ENCODE measurements at regions not wholly inside any gene's neighbourhood (a gene's known extent, or its start where the extent isn't known, plus 50 kb on each side); places are given as distances from the start of the nearest gene placed in this dataset.
"Not testable (repeated sequence)": the region's sequence is repeated elsewhere in the genome, so short reads cannot be mapped to it uniquely, and the experiment has no call there.

DNA sequence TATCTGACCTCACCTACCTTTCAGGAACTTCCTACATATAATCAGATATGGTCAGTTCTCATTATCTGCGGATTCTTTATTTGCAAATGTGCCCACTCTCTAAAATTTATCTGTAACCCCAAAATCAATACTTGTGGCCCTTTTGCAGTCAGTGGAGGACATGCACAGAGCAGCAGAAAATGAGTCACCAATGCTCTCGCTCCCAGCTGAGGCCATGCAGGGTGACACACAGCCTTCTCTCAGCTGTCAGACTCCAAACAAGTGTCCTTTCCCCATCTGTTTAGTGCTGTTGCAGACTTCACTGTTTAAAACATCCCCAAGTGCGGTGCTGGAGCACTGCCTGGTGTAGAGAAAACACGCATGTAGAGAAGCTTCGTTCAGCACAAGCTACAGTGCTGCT lies 171.9 kb upstream of the SALL3 start:
- DNase-seq = no peak

DNA sequence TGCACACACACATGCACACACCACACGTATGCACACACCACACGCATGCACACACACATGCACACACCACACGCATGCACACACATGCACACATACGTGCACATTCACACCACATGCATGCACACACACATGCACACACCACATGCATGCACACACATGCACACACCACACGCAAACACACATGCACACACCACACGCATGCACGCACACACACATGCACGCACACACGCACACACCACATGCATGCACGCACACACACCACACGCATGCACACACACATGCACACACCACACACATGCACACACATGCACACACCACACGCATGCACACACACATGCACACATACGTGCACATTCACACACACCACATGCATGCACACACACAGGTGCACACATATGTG lies 169.8 kb upstream of the SALL3 start:
- DNase-seq = no peak

DNA sequence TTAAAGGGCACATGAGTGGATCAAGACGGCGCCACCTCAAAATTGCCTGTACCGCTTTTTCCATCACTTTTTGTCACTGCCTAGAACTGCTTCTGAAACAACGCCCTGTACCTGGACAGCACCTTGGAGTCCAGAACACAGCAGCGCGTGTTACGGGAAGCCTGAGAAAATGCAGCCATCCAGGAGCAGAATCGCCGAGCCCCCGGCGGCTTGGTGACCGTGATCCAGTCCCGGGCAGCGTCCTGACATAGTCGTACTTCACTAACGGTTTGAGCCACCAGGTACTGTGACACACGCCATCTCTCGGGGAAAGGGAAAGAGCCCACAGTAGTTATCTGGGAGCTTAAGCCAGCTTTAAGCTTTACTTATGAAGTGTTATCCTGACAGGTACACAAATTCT lies 168.9 kb upstream of the SALL3 start:
- no peak for DNase-seq

DNA sequence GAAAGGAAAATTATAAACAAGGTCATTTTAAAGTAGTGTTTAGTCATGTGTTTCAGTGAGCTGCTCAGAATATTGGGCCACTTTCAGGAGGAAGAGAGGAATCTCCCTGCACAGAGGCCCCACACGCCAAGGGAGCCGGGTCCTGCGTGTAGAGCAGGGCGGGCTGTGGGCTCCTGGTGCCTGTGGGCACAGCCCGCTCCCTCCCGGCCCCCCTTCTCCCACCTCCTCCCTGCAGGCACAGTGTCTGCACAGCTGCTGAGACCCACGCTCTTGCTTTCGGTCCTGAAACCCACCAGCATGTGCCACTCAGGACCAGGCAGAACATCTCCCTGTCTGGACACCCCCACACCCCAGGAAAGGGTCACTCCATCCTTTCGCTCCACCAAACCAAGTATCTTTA lies 167.6 kb upstream of the SALL3 start:
- no peak for DNase-seq

DNA sequence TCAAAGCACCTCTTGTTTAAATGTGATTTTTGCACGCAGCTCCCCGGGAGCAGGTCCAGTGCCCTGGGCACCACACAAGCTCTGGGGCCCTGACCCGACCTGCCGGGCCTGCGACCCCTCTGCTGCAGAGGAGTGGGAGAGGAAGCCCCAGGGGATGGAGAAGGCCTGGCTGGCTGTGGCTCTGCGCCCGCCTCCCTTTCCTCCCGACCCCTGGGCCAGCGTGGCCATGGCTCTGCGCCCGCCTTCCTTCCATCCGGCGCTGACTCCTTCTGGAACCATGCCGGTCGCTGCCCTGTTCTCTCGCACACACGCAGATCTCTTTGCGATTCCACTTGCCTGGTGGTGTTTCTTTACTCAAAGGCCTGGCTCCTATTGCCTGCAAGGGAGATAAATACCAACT lies 166.5 kb upstream of the SALL3 start:
- DNase-seq = no peak

DNA sequence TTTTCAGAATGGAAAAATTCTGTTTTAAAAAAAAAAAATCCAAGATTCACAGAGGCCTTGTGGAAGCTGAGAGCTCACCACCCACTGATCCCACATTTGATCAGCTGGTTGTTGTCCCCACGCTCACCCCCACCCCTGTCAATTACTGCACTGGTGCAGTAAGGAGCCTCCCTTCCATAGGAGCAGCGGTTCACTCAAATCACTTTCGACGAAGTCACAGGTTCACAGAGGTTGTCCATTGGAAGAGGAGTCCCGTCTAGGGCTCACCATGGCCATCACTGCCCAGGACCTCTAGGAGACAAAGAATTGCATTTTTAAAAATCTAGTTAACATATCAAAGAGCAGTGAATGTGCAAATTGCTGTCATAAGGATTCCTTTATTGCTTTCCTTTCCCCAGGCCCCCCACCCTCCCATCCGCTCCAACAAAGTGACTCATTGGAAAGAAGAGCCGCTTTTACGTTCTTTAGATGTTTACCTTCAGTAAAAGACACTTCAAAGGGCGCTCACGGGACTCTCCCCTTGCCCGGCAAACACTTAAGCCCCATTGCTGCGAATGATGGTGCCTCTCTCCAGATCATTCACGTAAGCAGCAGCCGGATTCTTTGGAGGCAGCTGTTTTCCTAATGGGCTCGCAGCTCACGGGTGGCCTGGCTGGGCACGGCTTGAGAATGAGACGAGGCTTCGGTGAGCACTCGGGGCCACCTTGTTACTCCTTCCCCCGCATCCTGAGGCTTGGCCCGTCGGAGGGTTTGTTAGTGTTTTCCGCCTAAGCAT lies 165.5 kb upstream of the SALL3 start:
- DNase-seq = no peak

DNA sequence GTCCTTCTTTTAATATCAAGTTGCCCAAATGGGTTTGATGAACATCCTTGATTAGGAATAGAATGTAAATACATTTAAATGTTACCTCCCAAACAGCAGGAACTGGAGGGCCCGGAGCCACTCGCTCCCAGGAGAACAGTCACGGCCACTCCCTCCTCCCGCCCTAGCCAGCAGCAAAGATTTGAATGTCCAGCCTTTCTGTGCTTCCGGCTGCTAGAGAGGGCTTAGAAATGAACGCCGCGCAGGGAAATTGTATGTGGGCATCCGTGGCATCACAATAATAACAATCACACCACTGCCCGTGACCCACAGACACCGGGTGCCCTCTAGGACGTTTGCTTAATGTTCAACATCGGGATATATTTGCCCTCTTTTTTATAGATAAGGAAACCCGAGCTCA lies 164.9 kb upstream of the SALL3 start:
- no peak for DNase-seq

DNA sequence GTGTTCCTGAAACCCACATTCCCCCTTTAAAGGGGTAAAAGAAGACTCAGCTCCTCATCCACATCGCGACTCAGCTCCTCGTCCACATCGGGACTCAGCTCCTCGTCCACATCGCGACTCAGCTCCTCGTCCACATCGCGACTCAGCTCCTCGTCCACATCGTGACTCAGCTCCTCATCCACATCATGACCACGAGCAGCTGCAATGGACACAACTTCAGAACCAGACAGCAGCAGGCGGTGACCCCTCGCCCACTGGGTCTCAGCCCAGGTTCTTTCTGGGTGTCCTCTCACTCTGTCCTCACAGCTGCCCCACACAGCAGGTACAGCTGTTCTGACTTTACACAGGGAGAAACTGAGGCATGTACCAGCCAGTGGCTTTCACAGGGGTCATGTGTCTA lies 163.5 kb upstream of the SALL3 start:
- no peak for DNase-seq

DNA sequence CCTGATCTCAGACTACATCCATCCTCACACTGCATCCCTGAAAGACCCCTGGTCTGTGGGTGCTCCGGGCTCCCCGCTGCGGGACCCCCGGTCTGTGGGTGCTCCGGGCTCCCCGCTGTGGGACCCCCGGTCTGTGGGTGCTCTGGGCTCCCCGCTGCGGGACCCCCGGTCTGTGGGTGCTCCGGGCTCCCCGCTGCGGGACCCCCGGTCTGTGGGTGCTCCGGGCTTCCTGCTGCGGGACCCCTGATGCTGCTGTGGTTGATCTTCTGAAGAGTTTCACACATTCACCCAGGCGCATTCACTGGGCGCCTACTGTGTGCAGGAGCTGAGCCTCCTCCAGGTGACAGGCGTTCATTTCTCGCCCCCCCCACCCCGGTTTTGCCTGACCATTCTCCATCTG lies 162.7 kb upstream of the SALL3 start:
- no peak for DNase-seq

DNA sequence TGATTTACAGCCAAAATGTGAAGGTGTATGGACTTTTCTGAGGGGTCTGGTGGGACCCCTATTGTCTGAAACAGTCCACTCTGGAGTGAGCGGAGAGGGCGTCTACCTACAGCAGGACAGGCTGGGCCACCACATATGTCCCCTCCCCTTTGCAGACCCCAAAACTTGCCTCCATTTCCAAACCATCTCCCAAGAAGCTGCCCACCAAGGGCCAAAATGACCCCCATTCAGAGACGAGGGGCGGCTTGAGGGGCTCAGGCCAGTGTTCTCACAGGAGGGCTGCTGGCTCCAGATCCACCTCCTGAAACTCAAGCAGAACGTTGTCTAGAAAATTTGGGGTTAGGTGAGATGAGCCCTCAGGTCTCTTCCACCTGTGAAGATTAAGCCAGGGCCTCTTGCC lies 161.1 kb upstream of the SALL3 start:
- no peak for DNase-seq

DNA sequence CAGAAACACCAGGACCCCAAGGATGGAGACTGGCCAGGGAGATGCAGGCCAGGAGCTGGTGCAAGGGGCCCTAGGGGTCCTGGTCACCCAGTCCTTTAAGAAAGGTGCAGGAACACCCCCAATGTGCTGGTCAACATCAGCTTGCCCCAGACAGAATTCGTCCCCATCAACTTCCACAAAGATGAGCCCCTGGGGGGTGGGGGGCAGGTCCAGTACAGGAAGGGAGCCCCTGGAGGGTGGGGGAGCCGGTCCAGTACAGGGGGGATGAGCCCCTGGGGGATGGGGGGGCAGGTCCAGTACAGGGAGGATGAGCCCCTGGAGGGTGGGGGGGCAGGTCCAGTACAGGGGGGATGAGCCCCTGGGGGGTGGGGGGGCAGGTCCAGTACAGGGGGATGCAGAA lies 160.7 kb upstream of the SALL3 start:
- no peak for DNase-seq

DNA sequence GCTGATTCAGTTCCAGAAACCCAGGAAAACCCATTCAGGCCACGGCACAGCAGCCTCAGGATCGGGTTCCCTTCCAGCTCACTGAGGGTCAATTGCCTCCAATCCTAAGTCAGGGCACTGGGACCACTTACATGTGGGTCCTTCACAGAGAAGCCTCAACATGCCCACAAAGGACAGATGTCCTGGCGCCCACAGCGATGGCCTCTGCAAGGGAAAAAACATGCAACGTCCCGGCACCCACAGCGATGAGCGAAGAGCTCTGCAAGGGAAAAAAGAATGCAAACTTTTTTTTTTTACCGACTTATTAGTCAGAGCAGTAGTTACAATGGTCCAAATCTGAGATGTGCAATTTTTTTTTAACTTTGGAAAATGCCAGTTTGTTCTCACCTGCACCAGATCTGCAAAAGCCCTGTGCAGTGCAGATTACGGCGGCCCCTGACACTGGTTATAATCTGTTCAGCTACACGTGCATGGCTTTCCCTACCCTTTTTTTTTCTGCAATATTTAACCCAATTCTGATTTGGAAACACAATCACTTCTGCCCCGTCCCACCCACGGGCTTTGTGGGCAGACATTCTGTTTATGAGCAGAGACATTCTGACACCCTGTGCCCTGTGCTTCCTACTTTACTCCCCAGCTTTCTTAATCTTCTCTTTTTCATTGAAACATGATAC lies 159.3 kb upstream of the SALL3 start:
- no peak for DNase-seq

DNA sequence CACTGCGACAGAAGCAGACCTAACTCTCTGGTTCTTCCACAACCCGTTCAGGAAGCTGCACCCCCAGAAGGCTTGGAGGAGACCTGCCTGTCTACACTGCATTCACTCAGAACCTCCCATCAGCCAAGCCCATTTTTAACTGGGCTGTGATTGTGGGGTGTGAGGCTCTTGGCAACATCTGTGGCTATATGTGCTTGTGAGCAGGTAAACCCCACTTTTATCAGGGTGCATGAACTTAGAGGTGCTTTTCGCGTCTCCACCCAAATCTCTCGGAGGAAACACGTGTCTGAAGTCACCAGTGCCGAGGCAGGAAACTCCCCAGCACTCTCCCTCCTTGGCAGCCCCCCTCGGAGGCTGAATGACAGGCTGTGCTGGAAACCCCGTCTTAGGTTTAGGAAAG lies 158.2 kb upstream of the SALL3 start:
- no peak for DNase-seq

DNA sequence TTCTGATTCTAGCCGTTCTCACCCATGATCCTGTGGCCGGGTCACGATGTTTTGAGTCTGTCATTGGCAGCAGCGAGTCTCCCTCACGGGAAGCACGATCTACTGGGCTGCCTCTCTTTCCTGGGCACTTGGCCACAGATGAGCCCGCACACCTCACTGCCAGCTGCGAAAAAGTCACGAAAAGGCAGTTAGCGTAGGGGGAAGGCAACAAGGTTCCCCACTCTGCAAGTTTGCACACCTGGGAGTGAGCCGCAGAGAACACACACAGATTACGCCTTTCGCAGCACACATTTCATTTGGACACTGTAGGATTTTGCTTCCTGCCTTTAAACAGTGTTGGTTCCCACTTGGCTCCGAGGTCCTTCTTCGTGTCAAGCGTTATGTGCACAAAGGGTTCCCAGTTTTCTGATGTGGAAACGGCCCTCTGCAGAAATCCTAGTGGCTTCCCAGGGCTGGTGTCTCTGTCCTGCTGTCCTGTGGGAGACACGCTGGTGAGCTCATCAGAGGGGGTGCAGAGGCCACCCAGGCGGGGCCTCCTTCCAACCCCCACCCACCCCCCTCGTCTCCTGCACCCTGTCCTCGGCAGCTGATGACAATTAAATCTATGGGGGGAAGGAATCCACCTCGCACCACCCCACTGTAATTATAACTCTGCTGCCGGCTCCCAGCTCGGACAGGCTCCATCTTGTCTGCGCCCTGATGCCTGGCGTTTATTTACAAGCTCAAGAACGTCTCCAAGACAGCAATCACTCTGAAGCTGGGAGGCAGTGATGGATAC lies 157.3 kb upstream of the SALL3 start:
- no peak for DNase-seq

DNA sequence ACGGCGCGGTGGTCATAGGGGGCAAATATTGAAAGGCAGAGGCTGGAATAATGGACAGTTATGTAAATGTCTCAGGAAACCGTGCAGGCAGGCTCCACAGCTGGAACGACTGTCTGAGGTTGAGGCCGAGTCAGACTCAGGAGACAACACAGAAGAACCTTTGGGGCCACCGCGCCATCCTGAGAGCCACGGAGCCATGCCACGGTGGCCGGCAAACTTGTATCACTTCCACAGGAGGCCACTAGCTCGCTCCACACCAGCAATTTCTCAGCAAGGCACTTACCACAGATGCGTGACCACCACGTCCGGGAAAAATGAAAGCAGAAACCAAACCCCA lies 156.7 kb upstream of the SALL3 start:
- DNase-seq = no peak

DNA sequence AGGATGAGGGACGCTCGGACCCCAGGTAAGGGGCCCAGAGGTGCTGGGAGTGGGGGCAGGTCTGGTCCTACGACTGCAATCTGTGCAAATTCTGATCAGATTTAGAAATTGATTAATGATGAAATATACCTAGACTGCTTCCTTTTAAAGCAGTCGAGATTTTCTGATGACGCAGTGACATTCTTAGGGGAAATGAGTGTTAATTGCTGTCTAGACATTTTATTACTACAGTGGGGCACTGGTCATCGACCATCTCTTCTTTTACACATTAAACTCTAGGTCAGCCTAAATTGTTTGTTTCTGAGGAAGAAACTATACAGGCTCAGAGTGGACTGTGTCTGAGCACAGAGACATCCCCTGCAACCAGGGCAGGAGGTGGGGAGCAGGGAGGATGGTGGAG lies 154.4 kb upstream of the SALL3 start:
- no peak for DNase-seq

DNA sequence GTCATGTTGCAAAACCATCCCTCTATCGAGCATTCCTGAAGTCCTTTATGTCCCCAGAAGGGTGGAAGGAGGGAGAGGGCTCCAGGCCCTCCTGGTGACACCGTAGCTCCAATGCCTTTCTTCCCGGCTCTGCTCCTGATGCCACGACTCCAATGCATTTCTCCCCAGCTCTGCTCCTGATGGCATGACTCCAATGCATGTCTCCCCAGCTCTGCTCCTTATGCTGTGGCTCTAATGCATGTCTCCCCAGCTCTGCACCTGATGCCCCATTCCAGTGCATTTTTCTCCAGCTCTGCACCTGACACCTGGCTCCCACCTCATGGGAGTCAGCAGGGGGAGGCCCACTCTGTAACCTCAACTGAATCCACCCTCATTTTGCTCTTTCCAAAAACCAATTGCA lies 153.0 kb upstream of the SALL3 start:
- DNase-seq = no peak

DNA sequence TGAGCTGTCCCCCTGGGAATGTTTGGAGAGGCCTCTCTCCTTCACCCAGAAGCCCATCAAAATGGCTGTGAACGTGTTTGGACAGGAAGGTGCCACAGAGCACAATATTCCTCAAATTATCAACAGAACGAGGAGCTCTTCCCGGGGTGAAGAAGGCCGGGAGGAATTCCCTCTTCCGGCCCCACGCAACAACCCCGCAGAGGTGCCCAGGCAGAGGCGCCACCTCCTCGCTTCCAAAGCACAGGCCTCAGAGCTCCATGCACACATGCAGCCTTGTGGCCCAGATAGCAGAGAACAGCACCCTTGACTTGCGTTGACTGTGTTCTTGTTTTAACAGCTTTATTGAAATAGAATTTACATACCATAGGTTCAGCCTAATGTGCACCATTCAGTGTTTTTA lies 152.5 kb upstream of the SALL3 start:
- no peak for DNase-seq

DNA sequence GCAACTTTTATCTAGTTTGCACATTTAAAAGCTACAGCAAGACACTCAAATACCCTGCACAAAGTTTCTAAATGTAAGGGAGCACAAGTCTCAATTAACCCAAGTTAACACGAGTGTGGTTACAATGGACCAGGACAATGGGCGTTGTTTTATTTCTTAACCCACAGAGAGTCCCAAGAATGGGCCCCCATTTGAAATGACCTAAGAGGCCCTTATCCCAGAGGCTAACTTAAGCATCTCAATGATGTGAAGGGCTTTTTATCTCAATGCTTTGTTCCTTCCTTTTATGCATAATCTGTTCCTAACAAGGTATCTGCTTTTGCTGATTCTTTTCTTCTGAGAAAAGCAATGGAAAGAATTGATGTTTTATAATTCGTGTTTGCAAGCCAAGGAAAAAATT lies 151.5 kb upstream of the SALL3 start:
- no peak for DNase-seq

DNA sequence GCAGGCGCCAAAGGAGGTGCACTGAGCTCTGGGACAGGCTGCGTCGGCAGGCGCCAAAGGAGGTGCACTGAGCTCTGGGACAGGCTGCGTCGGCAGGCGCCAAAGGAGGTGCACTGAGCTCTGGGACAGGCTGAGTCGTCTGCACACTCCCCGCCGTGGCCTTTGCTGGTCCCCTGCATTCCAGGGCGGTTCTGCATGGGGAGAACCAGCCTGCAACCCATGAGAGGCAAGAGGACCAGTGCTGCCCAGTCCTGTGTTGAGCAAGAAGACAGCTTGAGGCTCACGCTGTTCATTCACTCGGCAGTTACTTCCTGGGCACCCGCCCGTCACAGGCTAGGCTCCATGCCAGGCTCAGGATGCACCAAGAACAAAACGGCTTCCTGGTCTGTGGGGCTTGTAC lies 150.6 kb upstream of the SALL3 start:
- not testable (repeated sequence) for DNase-seq

DNA sequence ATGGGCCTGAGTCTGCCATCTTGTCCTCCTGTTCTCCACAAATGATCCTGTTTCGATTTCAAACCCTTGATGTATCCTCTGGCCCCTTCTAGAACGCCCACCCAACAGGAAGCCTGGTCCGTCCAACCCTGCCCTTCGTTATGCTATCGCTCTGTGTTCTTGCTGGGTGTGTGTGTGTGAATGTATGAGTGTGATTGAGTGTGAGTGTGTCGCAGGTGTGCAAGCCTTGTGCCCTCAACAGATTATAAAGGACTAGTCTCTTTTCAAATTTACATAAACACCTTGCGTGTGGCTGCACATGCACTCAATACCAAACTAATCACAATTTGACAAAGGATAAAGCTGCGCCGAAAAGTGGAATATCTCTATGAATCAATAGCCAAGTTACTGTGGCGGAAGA lies 149.5 kb upstream of the SALL3 start:
- no peak for DNase-seq

DNA sequence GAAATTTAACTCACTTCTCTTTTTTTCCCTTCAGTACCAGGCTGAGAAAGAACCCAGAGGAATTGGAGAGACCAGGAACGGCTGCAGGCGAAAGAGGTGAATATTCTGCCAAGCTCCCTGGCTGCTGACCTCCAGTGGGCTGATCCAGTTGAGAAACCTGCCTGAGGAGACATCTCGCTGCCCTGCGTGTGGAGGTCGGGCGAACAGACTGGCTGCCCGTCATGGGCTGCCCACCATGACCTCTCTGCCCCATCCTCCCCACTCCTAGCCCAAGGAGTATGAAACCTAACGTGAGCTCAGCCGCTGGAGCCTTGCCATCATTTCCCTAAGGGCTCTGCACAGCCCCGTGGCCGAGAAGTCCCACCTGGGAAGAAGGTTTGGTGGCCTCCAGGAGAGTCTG lies 148.8 kb upstream of the SALL3 start:
- DNase-seq = no peak

DNA sequence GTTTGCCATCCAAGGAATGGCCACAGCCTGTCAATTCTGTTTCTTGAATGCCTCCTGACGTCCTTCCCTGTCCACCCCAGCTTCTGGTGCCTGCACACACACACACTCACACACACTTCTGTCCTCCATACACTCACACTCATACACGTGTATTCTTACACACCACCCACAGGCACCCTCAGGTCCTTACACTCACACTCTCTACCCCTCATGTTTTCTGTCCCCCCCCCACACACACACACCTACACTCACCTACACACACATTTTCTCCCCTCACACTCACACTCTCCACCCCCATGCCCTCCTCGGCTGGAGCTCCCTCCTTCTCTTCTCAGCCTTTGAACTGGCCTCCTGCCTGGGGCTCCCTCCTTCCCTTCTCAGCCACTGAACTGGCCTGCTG lies 148.0 kb upstream of the SALL3 start:
- DNase-seq = no peak

DNA sequence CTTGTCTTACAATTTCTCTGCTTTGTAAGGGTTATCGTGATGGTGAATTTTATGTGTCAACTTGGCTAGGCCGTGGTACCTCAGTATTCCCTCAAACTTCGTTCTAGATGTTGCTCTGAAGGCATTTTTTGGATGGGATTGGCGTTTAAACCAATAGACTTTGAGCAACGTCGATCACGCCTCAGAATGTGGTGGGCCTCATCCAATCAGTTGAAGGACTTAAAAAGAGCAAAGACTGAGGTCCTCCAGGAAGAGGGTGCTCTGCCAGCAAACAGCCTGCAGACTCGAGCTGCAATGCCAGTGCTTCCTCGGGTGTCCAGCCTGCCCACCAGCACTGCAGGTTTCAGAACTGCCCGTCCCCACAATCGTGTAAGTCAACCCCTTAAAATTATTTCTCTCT lies 145.8 kb upstream of the SALL3 start:
- no peak for DNase-seq
